SHP77 (cell line): ENCODE measurements at regions not wholly inside any gene's neighbourhood (a gene's known extent, or its start where the extent isn't known, plus 50 kb on each side); places are given as distances from the start of the nearest gene placed in this dataset.
A peak's percentile ranks its signal among the peaks of the same experiment; 100 is the strongest.
"Not testable (repeated sequence)": the region's sequence is repeated elsewhere in the genome, so short reads cannot be mapped to it uniquely, and the experiment has no call there.

Experiments used
- DNase-seq, 2 experiments: peaks; one replicate each; lab custom pipeline; 2025; lab: John Stamatoyannopoulos, UW

GRCh38 chr17:54353789-54354525 is 531.2 kb downstream of the KIF2B start:
- no peak for DNase-seq

GRCh38 chr17:54361073-54361472 is 538.3 kb downstream of the KIF2B start:
- DNase-seq: not testable (repeated sequence)

- DNase-seq: no peak
Measured at GRCh38 chr17:54368906-54369305, 531.7 kb upstream of the TOM1L1 start.

- DNase-seq: no peak
Measured at GRCh38 chr17:54372069-54372749, 528.4 kb upstream of the TOM1L1 start.

- DNase-seq: no peak
Measured at GRCh38 chr17:54373970-54374369, 526.7 kb upstream of the TOM1L1 start.

- DNase-seq: not testable (repeated sequence)
Measured at GRCh38 chr17:54376409-54376808, 524.2 kb upstream of the TOM1L1 start.

- DNase-seq: no peak
Measured at GRCh38 chr17:54381482-54381881, 519.2 kb upstream of the TOM1L1 start.

- DNase-seq: no peak
Measured at GRCh38 chr17:54404259-54404658, 496.4 kb upstream of the TOM1L1 start.

GRCh38 chr17:54405826-54406225 is 494.8 kb upstream of the TOM1L1 start:
- no peak for DNase-seq

GRCh38 chr17:54408731-54409130 is 491.9 kb upstream of the TOM1L1 start:
- DNase-seq: no peak

- no peak for DNase-seq
Measured at GRCh38 chr17:54418467-54418866, 482.2 kb upstream of the TOM1L1 start.

GRCh38 chr17:54425671-54426070 is 475.0 kb upstream of the TOM1L1 start:
- DNase-seq: no peak

- peak in 1 of 2 experiments; percentile 28 for DNase-seq
Measured at GRCh38 chr17:54426296-54426886, 474.3 kb upstream of the TOM1L1 start.

GRCh38 chr17:54435966-54436365 is 464.7 kb upstream of the TOM1L1 start:
- no peak for DNase-seq

- DNase-seq: no peak
Measured at GRCh38 chr17:54439816-54440215, 460.8 kb upstream of the TOM1L1 start.

GRCh38 chr17:54451051-54451450 is 449.6 kb upstream of the TOM1L1 start:
- no peak for DNase-seq

- DNase-seq: no peak
Measured at GRCh38 chr17:54452666-54453348, 447.8 kb upstream of the TOM1L1 start.

GRCh38 chr17:54455251-54455868 is 445.3 kb upstream of the TOM1L1 start:
- no peak for DNase-seq

GRCh38 chr17:54465443-54465842 is 435.2 kb upstream of the TOM1L1 start:
- DNase-seq: not testable (repeated sequence)

GRCh38 chr17:54466875-54467274 is 433.8 kb upstream of the TOM1L1 start:
- no peak for DNase-seq

- DNase-seq: no peak
Measured at GRCh38 chr17:54482843-54483242, 417.8 kb upstream of the TOM1L1 start.

GRCh38 chr17:54493691-54494090 is 407.0 kb upstream of the TOM1L1 start:
- no peak for DNase-seq
